HG03520 (cell line): ENCODE measurements at regions not wholly inside any gene's neighbourhood (a gene's known extent, or its start where the extent isn't known, plus 50 kb on each side); places are given as distances from the start of the nearest gene placed in this dataset.
"Not testable (repeated sequence)": the region's sequence is repeated elsewhere in the genome, so short reads cannot be mapped to it uniquely, and the experiment has no call there.

Experiments used
- ATAC-seq: cut with Tn5 transposase; IDR thresholded peaks from one replicate; pipeline ENCODE4 v1.9.1; 2021; ENCODE audit warnings: mild to moderate bottlenecking, moderate library complexity; ENCODE audit not compliant: unreplicated experiment

- ATAC-seq: no peak
Measured at GRCh38 chr4:159410076-159410777, 307.3 kb downstream of the RAPGEF2 start.

- no peak for ATAC-seq
Measured at GRCh38 chr4:159410891-159411290, 308.0 kb downstream of the RAPGEF2 start.

- no peak for ATAC-seq
Measured at GRCh38 chr4:159413306-159413943, 310.5 kb downstream of the RAPGEF2 start.

- no peak for ATAC-seq
Measured at GRCh38 chr4:159414305-159414704, 311.4 kb downstream of the RAPGEF2 start.

GRCh38 chr4:159416073-159416472, 313.2 kb downstream of the RAPGEF2 start:
- ATAC-seq: no peak

- no peak for ATAC-seq
Measured at GRCh38 chr4:159416996-159417395, 314.1 kb downstream of the RAPGEF2 start.

- ATAC-seq: no peak
Measured at GRCh38 chr4:159420162-159421057, 317.5 kb downstream of the RAPGEF2 start.

- ATAC-seq: not testable (repeated sequence)
Measured at GRCh38 chr4:159421058-159421419, 318.2 kb downstream of the RAPGEF2 start.

- ATAC-seq: no peak
Measured at GRCh38 chr4:159422019-159422418, 319.1 kb downstream of the RAPGEF2 start.

GRCh38 chr4:159422626-159423025, 319.7 kb downstream of the RAPGEF2 start:
- no peak for ATAC-seq

GRCh38 chr4:159425737-159426305, 322.9 kb downstream of the RAPGEF2 start:
- ATAC-seq: no peak

GRCh38 chr4:159428293-159428692, 325.4 kb downstream of the RAPGEF2 start:
- no peak for ATAC-seq

- no peak for ATAC-seq
Measured at GRCh38 chr4:159428975-159429692, 326.3 kb downstream of the RAPGEF2 start.

- ATAC-seq: no peak
Measured at GRCh38 chr4:159429693-159430035, 326.8 kb downstream of the RAPGEF2 start.

- ATAC-seq: no peak
Measured at GRCh38 chr4:159430896-159431295, 328.0 kb downstream of the RAPGEF2 start.

- no peak for ATAC-seq
Measured at GRCh38 chr4:159432436-159432835, 329.6 kb downstream of the RAPGEF2 start.

- no peak for ATAC-seq
Measured at GRCh38 chr4:159433337-159433736, 330.5 kb downstream of the RAPGEF2 start.

- no peak for ATAC-seq
Measured at GRCh38 chr4:159434114-159434870, 331.4 kb downstream of the RAPGEF2 start.

- ATAC-seq: no peak
Measured at GRCh38 chr4:159434871-159435241, 332.0 kb downstream of the RAPGEF2 start.

- ATAC-seq: no peak
Measured at GRCh38 chr4:159435561-159436023, 332.7 kb downstream of the RAPGEF2 start.
